ENCODE measurements at regions not wholly inside any gene's neighbourhood (a gene's known extent, or its start where the extent isn't known, plus 50 kb on each side); places are given as distances from the start of the nearest gene placed in this dataset.

- TF ChIP-seq CTCF (tag by site-specific recombination; IDR thresholded peaks at IDR 0.05) (no peak), REST (tag by site-specific recombination; IDR thresholded peaks at IDR 0.05) (no peak), PBX3 (CRISPR knock-in tag; IDR thresholded peaks at IDR 0.05) (no peak), KLF16 (tag by site-specific recombination; IDR thresholded peaks at IDR 0.05) (no peak), ZFP3 (tag by site-specific recombination; IDR thresholded peaks at IDR 0.05; ENCODE audit: low read depth) (no peak)
Measured at GRCh38 chr20:12511499-12511898, 497.3 kb upstream of the SPTLC3 start.
